ENCODE measurements at regions not wholly inside any gene's neighbourhood (a gene's known extent, or its start where the extent isn't known, plus 50 kb on each side); places are given as distances from the start of the nearest gene placed in this dataset.
"Not testable (repeated sequence)": the region's sequence is repeated elsewhere in the genome, so short reads cannot be mapped to it uniquely, and the experiment has no call there.

DNA sequence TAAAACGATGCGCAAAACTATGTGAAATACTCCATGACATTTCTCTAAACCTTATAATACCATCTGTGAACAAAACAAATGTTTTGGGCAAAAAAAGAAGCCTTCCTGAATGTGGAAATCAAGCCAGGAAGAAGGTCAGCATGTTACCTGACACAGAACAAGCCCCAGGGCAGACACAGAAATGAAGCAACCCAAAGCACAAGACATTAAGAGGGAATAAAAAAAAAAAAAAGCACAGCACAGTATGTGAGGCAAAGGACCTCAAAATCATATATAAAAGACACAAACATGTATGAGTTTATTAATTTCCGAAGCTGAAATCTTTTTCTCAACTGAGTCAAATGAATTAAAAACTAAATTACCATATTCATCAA is 161.8 kb downstream of the SKIDA1 start:
- no peak for DNase-seq

DNA sequence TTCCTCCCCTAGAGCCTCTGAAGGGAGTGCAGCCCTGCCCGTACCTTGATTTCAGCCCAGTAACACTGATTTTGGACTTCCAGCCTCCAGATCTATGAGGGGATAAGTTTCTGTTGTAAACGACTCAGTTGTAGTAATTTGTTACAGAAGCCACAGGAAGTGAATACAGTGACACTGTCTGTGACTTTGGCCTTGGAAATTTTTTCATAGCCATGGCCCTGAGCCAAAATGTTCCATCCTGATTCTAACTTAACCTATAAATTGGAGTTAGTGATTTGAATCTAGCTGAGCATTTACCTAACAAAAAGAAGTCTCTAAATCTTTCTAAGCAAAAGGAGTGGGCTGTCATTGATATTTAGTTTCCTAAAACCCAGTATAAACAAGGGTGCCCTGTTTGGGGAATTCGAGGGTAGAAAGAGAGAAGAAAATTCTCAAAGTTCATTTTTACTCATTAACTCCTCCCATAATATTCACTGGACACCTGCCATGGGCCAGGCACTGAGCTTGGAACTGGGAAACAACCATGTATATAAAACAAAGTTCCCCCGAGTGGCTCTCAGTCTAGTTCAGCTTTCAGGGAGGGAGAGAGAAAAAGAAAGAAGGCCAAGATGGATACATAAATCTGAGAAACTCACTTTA is 162.3 kb downstream of the SKIDA1 start:
- no peak for DNase-seq

DNA sequence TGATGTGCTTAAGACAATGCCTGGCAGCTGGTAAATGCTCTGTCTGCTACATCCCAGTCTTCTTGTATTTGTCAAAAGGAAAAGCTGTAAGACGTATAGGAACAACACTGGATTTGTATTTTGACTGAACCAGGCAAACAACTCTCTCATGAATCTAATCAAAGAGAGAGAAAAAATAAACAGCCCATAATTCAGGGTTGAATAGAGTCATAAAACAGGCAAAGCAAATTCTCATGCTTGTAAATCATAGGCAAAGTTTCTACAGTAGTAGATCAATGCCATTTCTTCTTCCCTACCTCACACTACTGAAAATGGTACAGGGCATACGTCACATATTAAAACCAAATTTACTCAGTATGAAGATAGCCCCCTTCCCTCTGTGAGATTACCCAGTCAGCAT is 166.3 kb downstream of the SKIDA1 start:
- no peak for DNase-seq

DNA sequence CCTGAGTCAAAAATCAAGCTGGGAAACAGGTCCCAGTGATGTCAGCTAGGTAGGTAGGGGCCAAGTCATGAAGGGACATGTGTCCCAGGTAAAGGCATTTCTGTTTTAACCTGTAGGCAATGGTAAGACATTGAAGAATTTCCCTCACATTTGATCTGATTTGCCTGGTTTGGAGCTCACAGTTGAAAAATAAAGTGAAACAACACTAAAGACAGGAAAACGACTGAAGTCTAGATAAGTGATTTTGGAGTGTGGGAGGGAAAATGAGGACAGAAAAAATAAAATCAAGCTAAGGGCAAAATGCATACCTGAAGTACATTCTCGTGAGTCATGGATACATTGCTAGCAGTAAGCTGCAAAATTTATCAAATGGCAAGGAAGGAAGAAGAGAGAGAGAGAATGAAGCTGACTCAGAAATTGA is 169.9 kb downstream of the SKIDA1 start:
- DNase-seq, result no peak

DNA sequence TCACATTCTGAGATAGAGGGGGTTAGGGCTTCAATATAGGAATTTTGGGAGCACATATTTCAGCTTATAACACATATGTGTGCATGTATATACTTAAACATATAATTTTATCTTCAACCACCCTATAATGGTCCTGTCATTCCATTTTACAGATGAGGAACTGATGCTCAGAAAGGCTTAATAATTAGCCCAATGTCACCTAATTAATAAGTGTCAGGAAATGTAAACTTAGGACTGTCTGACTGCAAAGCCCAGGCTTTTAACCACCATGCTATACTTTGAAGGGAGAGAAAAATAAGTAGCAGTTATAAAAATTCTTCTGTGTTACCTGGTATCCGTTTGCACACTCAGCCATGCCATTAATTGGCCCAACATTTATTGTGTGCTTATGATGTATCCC is 172.6 kb downstream of the SKIDA1 start:
- no peak for DNase-seq

DNA sequence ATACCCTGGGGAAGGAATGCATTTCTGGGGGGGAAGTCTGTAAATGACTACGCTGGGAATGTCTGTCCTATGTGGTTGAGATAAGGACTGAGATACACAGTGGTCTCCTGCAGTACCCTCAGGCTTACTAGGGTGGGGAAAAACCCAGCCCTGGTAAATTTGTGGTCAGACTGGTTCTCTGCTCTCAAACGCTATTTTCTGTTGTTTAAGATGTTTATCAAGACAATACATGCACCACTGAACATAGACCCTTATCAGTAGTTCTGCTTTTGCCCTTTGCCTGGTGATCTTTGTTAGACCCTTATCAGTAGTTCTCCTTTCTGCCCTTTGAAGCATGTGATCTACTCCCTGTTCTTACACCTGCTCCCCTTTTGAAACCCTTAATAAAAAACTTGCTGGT is 173.9 kb downstream of the SKIDA1 start:
- not testable (repeated sequence) for DNase-seq

DNA sequence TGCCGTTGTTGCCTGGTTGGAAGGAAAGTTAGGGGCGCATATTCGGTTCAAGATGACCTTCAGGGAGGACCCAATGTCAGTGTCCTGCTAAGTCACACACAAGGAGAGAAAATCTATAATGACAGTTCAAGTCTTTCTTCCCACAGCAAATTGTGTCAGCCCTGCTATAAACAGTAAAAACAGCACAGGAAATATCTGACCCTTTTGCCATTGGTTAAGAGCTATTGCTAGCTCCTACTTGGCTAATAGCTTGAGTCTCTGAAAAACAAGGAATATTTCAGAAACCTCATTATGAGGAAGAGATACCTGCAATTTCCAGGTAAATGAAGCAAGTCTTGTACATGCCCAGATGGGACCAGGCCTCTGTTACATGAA is 175.6 kb downstream of the SKIDA1 start:
- no peak for DNase-seq

DNA sequence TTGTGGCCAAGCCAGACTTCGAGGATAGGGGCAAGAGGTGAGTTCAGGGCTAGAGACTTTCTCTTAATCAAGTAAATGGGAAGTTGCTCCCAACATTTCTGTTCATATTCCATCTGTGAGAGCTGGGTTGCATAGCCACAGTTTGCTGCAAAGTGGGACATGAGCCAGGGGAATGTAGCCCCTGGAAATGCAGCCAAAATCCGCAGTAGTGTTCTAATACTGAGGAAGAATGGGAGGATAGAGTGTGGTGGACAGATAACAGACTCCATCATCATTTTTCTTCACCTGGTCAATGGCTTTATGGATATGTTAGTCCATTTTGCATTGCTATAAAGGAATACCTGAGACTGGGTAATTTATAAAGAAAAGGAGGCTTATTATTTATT is 177.7 kb downstream of the SKIDA1 start:
- no peak for DNase-seq

DNA sequence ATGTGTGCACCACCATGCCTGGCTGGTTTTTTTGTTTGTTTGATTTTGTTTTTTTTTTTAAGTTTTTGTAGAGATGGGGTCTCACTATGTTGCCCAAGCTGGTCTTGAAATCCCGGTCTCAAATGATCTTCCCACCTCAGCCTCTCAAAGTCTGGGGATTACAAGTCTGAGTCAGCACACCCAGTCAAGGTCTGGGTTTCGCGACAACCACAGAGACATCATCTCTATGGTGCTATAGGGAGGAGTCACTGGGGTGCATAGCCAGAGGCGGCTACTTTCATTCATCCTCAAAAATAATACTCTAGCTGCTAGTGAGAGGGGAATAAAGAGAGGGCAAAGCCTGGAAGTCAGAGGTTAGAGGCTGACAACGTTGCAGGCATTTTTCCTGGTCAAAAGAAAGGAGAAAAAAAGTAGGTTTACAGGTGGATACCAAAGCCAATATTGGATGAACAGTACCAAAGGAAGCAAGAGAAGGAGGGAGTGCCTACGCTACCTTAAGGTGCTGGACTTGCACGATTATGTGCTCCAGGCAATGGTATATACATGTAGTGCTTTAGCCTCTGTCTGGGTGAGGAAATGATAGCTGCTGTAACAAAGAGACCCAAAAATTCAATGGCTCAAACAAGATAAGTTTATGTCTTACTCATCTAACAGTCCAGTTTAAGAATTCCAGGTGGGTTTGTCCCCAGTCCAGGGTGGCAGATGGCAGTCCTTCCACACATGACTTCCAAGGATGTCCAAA is 178.3 kb downstream of the SKIDA1 start:
- DNase-seq, result no peak

DNA sequence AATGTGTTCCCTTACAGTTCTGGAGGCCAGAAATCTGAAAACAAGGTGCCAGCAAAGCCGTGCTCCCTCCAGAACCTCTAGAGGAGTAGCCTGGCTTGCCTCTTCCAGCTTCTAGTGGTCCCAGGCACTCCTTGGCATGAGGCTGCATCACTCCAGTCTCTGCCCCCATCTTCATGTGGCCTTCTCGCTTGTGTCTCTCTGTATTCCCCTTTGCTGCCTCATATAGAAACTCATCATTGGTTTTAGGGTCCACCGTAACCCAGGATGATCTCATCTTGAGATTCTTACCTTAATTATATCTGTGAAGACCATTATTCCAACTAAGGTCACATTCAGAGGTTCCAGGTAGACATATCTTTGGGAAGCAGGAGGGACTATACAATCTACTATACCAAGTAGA is 182.4 kb downstream of the SKIDA1 start:
- no peak for DNase-seq

DNA sequence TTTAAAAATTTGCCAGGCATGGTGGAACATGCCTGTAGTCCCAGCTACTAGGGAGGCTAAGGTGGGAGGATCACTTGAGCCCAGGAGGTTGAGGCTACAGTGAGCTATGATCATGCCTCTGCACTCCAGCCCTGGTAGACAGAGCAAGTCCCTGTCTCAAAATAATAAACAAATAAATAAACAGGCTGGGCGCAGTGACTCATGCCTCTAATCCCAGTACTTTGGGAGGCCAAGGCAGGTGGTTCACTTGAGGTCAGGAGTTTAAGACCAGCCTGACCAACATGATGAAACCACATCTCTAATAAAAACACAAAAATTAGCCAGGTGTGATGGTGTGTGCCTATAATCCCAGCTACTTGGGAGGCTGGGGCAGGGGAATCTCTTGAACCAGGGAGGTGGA is 183.0 kb downstream of the SKIDA1 start:
- not testable (repeated sequence) for DNase-seq

DNA sequence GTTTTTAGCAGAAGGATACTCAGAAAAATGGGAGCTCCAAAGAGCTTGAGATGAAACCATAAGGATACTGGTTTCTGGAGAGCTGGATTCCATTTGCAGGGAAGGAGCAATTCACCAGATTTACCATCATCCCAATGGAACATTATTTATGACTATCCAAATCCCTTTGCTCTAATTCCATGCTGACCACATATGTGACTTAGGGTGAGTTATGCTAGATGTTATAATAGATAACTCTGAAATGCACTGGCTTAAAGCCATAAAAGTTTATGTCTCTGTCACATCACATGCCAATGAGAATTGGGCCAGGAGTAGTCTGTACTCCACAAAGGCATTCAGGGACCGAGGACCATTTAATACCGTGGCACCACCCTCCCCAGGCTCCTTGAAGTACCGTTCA is 185.2 kb downstream of the SKIDA1 start:
- no peak for DNase-seq

DNA sequence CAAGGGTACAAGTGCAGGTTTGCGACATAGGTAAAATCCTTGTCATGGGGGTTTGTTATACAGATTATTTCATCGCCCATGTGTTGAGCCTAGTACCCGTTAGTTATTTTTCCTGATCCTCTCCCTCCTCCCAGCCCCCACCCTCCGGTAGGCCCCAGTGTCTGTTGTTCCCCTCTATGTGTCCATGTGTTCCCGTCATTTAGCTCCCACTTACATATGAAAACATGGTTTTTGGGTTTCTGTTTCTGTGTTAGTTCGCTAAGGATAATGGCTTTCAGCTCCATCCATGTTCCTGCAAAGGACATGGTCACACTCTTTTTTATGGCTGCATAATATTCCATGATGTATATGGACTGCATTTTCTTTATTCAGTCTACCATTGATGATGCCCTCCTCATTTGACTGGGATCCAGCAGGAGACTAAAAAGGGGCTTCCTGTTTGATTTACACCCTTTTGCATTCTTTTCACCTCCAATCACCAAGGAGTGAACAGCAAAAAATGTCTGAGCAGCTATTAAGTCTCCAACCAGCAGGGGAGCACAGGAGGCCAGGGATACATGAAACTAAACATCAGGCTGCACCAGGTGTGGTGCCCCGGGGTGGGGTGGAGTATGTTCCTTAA is 188.2 kb downstream of the SKIDA1 start:
- DNase-seq, result no peak

DNA sequence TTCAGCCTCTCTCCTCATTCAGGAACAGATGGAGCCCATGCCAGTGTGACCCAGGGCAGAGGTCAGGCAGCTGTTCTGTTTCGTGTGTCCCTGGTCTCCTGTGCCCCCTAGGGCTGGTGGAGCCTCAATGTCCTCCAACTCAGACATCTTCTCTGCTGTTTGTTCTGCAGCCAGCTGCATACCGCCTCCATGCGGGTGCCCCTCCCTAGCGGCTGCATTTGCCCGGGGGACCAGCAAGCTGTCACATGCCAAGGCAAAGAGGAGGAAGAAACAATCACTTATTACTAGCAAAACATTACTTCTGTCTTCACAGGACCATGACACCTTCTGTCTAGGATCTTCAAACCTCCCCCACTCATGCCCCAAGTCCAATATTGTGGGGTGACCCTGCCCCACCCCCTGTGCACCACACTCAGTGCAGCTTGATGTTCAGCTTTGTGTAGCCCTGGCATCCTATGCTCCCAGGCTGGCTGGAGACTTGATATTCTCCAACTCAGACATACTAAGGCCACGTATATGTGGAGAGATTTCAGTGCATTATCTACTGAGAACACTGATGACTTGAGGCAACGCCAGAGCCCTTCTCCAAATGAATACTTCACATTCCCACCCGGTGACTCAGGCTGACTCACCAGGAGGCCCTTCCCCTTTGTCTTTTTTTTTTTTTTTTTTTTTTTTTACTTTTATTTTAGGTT is 188.9 kb downstream of the SKIDA1 start:
- DNase-seq, result no peak

DNA sequence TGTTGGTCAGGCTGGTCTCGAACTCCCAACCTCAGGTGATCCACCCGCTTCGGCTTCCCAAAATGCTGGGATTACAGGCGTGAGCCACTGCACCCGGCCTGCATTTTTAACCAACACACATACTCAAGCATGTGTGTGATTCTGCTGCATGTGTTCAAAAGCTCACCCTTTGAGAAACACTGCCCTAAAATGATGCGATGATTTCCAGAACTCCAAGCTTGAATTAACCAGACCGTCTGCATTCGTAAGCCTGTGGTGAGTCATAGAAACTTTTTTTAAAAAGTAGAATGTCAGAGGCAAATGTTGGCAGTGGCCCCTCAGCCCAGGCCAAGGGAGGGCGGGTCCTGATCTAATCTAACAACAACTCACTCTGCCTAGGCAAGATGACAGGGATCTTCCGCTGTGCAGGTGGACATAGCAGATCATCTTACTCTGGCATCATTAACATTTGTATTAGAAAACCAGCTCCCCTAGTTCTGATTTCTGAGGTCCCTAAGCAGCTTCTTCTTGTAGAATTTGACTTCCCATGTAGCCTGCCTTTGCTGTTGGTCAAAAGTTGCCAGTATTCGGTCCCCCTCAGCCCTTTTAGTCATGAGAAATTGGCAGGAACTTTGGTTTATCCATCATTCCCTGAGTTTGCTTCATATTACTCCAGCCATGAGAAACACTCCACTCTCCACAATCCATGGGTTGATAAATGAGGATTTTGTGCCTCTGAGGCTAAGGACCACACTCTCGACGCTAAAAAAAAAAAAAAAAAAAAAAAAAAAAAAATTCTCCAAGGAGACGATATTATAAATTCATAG is 190.4 kb downstream of the SKIDA1 start:
- DNase-seq, result no peak

DNA sequence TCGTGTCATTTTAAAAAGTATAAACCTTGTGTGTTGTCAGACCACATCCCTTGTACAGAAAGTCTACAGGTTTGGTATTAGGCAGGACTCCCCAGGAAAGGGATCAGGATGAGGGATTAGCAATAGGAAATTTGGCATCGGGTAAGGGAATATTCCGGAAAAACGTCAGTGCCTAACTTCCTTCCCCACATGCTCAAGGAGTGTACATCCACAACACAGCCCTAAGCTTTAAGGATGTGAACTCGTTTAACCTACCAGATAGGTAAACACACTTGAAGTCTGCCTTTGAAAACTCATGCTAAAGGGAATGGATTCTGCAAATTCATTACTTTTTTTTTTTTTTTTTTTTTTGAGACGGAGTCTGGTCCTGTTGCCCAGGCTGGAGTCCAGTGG is 194.9 kb downstream of the SKIDA1 start:
- DNase-seq, result no peak

DNA sequence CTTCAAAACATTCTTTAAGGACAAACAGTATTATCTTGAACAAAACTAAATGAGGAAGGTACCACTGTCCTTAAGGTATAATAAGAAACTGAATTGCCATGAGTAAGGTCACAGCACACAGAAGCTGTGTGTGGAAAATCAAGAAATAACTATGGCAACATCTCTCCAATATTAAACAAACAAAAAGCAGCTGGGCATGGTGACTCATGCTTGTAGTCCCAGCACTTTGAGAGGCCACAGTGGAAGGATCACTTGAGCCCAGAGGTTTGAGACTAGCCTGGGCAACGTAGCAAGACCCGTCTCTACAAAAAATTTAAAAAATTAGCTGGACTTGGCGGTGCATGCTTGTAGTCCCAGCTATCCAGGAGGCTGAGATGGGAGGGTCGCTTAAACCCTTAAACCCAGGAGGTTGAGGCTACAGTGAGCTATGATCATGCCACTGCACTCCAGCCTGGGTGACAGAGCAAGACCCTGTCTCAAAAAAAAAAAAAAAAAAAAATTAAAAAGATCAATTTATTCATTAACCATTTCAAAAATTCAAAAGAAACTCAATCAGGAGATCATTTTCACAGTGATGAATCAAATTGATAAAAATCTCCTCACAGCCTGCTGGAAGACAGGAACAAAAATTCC is 195.4 kb downstream of the SKIDA1 start:
- no peak for DNase-seq

DNA sequence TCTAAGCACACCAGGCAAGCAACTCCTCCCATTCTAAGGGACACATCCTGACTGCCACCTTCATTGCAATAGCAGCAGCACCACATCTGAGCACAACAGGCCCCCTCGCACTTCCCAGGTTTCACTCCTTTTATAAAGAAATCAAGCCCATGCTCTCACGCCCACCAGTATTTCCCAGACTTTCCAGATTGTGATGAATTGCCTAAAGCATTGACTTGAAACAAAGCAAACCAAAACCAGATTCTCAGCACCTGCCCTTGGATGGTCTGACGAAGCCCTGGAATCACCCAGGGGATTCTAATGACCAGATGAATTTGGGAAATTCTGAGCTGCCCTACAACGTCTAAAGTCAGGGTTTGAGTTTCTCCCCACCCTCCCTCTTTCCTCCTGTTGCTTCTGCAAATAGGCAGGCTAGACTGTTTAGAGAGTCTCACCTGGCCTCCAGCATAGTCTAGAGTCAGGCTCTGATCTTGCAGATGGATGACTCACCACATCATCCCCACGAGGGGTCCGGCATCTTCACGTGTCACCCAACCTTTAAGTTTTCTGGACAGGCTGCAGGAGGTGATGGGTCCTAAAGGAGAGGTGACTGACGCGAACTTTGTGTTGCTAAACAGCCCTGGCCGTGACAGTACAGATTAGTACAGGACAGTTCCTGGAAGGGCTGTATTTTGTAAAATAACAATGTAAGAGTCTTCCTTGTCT is 198.0 kb downstream of the SKIDA1 start:
- DNase-seq, result no peak

DNA sequence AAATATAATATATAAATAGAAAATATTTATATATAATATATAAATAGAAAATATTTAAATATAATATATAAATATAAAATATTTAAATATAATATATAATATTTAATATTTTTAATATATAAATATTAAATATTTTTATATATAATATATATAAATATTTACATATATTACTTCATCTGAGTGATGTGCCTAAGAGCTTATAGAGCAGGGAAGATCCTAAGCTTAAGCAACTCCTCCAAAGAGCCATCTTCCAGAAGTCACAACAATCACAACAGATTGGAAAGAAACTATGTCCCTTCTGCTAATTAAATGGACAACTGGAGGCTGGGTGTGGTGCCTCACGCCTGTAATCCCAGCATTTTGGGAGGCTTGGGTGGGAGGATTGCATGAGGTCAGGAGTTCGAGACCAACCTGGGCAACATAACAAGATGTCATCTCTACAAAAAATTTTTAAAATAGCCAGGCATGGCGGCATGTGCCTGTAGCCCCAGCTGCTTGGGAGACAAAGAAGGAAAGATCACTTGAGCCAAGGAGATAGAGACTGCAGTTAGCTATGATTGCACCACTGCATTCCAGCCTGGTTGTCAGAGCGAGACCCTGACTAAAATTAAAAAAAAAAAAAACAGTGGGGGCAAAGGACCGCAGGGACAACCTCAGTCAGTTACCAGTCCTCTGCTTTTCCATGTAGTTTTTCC is 198.7 kb downstream of the SKIDA1 start:
- DNase-seq, result no peak

DNA sequence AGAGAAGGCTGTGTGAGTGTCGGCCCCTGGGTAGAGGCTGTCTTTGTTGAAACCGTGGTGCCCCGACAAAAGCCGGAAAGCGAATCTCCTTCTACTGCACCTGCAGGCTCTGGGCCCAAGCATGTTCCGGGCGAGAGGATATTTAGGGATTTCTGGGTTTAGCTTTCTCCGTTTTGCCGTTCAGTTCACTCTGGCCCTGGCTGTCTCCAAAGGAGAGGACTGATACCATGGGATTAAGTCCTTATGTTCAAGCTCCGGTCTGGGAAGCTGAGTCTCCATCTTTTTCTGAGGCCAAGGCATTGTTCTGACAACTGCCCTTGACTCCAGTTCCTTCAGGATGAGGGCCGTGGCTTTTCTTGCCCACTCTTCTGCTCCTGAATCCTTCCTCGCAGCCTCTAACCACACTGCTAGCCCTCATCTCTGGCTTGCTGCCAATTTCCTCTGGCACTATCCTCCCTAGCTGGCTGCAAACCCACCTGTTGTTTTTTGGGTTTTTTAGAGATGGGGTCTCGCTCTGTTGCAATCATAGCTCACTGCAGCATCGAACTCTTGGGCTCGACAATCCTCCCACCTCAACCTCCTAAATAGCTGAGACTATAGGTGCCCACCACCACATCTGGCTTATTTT is 206.8 kb downstream of the SKIDA1 start:
- no peak for DNase-seq

DNA sequence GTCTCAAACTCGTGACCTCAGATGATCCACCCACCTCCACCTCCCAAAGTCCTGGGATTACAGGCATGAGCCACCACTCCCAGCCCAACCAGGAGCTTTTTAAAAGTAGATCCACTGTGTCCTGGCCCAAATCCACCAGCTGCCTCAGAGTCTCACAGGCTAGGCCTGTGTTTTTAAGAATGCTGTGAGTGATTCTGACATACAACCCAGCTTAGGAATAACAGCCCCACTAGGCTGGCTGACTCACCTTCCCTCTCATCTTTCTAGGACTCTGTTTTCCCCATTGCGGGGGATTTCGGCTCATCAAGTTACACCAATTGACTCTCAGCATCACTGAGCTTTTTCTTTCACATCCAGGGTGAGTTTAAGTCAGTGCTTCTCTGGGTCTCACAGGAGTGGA is 207.6 kb downstream of the SKIDA1 start:
- no peak for DNase-seq
